ENCODE measurements at regions not wholly inside any gene's neighbourhood (a gene's known extent, or its start where the extent isn't known, plus 50 kb on each side); places are given as distances from the start of the nearest gene placed in this dataset.

DNA sequence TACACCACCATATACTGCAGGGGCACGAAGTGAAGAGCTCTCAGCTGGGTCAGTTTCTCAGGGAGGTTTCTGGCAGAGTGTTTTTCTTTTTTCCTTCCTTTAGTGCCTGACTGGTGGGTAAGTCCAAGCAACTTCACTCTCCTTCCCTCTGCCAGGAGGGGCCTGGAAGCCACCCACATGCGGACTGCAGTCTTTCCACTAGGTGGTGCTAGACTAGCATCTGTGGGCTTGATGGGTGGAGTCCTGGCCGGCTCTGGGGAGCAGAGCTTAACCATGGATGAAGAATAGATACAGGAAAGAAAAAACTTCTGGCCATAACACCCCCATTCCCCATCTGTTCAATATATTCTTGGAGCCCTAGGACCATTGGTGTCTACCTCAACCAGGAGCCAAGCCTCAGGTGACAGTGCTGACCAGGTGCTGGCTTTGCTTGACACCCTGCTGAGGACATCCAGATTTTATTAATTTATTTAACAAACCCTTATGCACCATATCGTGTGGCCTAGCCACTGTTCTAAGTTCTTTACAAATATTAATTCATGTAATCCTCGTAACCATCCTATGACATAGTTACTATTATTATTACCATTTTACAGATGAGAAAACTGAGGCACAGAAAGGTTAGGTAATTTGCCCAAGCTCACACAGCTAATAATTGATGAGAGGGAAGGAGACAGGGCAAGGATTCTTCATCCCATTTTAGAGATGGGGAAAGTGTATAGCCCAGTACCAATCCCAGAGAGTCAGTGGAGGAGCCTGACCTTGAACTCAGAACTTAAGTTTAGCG lies 126.7 kb upstream of the CSF3R start:
- TF ChIP-seq POLR2AphosphoS5 (IDR thresholded peaks at IDR 0.05; ENCODE audit: borderline replicate concordance, low read depth, low read length) (no peak), FOXP2 (optimal IDR thresholded peaks at IDR 0.05; ENCODE audit: control extremely low read depth, extremely low read length, insufficient read depth) (no peak), EZH2 (IDR thresholded peaks at IDR 0.05) (no peak)
